ENCODE measurements at regions not wholly inside any gene's neighbourhood (a gene's known extent, or its start where the extent isn't known, plus 50 kb on each side); places are given as distances from the start of the nearest gene placed in this dataset.

DNA sequence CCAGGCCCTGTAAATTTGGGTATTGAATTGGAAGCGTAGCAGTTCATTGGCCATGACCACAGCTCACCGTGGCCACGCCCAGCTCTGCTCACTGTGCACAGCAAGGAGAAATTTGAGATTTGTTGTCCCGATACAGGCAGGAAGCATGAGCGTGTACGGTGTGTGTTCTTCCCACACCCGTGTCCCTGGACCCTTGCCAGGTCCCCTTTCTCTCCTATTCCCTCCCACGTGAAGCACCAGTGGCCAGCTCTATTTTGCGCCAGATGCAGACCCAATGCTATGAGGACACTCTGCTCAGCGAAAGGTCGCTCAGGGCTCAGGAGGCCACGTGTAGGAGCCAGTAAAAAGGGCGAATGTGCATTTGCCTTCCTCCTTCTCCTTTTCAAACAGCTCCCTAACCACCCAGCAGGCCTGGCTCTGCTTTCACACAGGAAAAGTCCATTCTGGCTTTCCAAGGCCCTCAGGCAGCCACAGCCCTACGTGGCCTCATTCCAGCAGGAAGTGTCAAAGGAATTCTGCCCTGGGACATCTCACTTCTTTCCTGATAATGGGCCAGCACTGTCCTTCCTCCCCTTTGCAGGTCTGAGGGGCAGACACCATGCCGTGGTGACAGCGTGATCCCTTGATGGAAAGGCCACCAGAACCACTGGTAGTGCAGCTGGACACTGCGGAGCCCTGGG, 499.2 kb upstream of the CDH4 start:
- TF ChIP-seq, protein P1, sequence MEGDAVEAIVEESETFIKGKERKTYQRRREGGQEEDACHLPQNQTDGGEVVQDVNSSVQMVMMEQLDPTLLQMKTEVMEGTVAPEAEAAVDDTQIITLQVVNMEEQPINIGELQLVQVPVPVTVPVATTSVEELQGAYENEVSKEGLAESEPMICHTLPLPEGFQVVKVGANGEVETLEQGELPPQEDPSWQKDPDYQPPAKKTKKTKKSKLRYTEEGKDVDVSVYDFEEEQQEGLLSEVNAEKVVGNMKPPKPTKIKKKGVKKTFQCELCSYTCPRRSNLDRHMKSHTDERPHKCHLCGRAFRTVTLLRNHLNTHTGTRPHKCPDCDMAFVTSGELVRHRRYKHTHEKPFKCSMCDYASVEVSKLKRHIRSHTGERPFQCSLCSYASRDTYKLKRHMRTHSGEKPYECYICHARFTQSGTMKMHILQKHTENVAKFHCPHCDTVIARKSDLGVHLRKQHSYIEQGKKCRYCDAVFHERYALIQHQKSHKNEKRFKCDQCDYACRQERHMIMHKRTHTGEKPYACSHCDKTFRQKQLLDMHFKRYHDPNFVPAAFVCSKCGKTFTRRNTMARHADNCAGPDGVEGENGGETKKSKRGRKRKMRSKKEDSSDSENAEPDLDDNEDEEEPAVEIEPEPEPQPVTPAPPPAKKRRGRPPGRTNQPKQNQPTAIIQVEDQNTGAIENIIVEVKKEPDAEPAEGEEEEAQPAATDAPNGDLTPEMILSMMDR (conservative IDR thresholded peaks at IDR 0.05; ENCODE audit: low read depth, low read length) = no peak
- TF ChIP-seq CEBPB (IDR thresholded peaks at IDR 0.05; ENCODE audit: low read depth, low read length) = no peak
- no peak for TF ChIP-seq MAFK (IDR thresholded peaks at IDR 0.05; ENCODE audit: low read depth, low read length)
- TF ChIP-seq POLR2A (IDR thresholded peaks at IDR 0.05; ENCODE audit: low read depth, low read length) = no peak
- TF ChIP-seq SMC3 (IDR thresholded peaks at IDR 0.05; ENCODE audit: low read depth, low read length) = no peak
- TF ChIP-seq, protein P2, sequence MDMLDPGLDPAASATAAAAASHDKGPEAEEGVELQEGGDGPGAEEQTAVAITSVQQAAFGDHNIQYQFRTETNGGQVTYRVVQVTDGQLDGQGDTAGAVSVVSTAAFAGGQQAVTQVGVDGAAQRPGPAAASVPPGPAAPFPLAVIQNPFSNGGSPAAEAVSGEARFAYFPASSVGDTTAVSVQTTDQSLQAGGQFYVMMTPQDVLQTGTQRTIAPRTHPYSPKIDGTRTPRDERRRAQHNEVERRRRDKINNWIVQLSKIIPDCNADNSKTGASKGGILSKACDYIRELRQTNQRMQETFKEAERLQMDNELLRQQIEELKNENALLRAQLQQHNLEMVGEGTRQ (IDR thresholded peaks at IDR 0.05; ENCODE audit: low read depth, low read length) = no peak
- TF ChIP-seq, protein P3, sequence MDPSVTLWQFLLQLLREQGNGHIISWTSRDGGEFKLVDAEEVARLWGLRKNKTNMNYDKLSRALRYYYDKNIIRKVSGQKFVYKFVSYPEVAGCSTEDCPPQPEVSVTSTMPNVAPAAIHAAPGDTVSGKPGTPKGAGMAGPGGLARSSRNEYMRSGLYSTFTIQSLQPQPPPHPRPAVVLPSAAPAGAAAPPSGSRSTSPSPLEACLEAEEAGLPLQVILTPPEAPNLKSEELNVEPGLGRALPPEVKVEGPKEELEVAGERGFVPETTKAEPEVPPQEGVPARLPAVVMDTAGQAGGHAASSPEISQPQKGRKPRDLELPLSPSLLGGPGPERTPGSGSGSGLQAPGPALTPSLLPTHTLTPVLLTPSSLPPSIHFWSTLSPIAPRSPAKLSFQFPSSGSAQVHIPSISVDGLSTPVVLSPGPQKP (IDR thresholded peaks at IDR 0.05; ENCODE audit: borderline replicate concordance, low read depth, low read length) = no peak
- TF ChIP-seq BHLHE40 (IDR thresholded peaks at IDR 0.05; ENCODE audit: low read depth, low read length) = no peak
- no peak for TF ChIP-seq CHD1 (IDR thresholded peaks at IDR 0.05; ENCODE audit: low read depth, low read length)
- TF ChIP-seq RFX5 (IDR thresholded peaks at IDR 0.05; ENCODE audit: low read depth, low read length) = no peak
- no peak for TF ChIP-seq RAD21 (IDR thresholded peaks at IDR 0.05; ENCODE audit: low read length)
- TF ChIP-seq MAZ (IDR thresholded peaks at IDR 0.05; ENCODE audit: borderline replicate concordance, low read depth, low read length) = no peak
- no peak for TF ChIP-seq MXI1 (IDR thresholded peaks at IDR 0.05; ENCODE audit: borderline replicate concordance, low read depth, low read length)
- TF ChIP-seq FOS (IDR thresholded peaks at IDR 0.05; ENCODE audit: low read depth, low read length) = no peak
